Myocyte (in vitro differentiated cells): ENCODE measurements at regions not wholly inside any gene's neighbourhood (a gene's known extent, or its start where the extent isn't known, plus 50 kb on each side); places are given as distances from the start of the nearest gene placed in this dataset.
"Not testable (repeated sequence)": the region's sequence is repeated elsewhere in the genome, so short reads cannot be mapped to it uniquely, and the experiment has no call there.

ENCODE experiments used
- DNase-seq: peaks from one replicate; pipeline ENCODE4 v3.0.0-alpha.2; 2012; ENCODE audit warnings: low read depth

DNA sequence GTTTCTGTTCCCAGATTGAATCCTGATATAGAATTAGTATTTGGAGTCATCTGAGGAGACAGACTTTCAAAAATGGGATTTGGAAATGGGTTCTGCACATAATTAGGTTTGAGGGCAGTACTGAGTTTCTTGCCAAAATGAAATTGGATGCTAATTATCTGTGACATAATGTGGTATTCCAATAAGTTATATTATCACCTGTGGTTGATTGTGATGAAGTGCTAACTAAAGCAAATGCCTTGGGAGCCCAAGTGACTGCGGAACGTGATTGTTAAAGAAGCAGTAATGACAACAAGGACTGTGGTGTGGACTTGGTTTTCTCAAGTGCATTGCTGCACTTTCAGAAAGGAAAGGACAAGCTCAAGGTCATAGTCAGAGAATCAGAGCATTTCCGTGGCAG, 337.0 kb downstream of the IPO8 start:
- DNase-seq: no peak

DNA sequence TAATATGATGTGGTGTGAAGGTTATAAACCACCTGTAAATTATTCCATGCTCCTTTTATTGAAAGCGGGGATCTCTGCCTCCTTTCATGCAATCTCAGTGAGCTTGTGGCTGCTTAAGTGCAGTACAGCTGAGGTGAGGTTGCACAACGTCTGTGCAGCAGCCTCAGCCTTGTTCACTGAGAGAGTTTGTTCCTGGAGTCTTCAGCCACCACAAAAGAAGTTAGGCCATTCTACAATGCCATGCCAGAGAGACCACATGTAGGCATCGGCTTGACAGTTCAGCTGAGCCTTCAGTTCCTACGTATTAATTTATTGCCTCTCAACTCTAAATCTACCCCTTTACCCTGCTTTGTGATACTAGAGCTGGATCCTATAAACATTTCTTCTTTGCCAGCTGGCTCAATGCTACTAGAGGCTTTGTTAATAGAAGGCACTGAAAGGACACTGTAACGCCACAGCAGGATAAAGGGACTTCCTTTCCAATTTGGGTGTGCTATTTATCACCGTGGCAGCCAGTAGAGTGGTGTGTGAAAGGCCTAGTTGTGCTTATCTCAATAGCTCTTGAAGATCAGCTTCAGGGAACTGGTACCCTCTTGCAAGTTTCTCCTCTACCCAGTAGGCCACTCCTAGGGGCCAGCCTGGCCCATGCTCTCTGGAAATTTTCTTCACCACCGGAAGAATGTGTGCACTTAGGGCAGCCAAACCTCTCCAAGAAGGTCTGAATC, 337.7 kb downstream of the IPO8 start:
- DNase-seq: no peak

DNA sequence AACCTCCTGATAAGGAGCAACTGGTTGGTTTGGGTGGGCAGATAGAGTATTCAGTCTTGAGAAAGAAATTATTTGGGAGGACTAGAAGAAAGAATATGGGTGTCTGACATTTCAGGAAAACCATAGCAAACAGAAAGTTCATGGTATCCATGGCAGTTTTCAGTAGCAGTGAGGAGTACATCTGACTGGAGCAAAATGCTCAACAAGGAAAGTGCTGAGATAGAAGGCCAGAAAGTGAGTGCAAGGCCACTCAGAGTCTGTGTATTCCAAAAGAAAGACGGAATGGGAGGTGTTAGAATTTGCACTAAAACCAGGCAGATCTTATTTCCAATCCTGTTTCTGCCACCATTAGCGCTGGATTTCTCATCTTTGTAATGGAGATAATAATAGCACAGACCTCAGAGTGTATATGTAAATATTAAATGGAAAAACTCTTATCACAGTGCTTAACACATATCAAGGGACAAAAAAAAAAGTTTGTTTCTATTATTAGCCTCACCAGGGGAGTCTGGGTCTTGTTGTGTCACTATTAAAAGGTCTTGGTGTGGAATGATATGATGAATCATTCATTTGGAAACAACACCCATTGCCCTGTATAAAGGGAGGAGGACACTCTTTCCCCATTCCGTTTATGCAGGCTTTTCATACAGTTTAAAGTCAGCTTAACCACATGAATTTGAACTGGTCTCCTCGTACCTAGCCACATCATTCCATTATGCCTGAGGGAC, 349.8 kb downstream of the IPO8 start:
- peak; percentile 35 for DNase-seq

DNA sequence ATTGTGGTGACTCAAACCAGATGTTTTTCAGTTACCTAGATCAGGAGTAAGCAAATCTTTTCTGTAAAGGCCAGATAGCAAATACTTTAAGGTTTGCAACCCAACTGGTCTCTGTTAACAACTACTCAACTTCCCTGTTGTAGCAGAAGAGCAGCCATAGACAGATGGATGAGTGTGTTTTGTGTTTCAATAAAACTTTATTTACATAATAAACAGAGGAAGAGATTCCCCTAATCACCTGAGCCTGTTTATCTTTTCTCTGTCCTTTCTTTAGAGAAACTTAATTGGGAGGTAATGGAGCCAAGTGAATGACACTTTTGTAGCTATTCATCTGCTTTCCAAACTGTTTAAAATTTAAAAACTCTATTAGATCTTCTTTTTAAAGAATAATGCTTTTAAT, 365.1 kb downstream of the IPO8 start:
- no peak for DNase-seq

DNA sequence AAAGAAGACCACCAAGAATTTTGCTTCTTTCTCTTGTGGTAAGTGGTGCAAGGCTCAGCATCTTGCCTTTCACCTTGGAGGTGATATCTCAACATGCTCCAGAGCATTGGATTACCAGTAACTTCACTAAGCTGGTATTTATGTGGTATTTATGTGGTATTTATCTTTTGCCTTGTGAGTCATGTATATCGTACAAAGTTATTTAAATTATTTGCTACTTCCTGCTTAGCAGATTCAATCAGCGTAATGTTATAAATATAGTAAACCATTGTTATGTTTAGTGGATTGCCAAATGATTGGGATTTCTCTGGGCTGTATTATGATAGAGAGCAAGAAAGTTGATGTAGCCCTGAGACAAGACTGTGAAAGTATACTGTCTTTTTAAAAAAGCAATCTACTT, 366.4 kb downstream of the IPO8 start:
- DNase-seq: no peak

DNA sequence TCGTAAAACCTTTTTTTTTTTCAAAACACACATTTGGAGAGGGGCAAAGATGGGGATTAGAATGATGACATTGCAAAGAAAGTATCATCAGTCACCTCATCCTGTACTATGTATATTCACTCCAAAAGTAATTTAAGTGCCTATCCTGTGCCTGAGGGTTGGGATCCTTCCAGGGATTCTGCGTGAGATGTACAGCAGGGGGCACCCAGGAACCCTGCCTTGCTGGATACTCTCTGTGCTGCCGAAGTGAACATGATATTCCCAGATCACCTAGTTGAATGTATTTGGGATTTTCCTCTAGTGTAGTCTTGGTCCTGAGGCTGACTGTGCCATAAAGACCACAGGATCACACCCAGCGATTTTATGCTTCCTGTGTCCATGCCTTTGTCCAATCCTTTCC, 372.7 kb downstream of the IPO8 start:
- DNase-seq: no peak

DNA sequence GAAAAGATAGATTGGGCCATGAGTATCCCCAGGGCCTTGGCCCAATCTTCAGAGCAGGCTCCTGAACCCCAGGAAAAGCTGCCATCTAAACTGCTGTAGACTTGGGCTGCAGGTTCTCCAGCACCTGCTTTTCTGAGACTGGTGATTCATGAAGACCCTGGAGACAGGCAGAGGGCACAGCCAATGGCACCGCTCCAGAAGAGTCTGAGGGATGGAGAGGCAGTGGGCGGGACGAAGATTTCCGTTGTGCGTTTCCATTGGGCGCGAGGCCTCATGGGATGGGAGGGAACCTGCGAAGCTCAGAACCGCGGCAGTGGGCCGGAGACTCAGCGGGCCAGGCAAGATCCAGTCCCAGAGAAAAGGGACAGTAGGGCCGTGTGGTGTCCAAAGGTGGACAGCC, 375.1 kb downstream of the IPO8 start:
- no peak for DNase-seq

DNA sequence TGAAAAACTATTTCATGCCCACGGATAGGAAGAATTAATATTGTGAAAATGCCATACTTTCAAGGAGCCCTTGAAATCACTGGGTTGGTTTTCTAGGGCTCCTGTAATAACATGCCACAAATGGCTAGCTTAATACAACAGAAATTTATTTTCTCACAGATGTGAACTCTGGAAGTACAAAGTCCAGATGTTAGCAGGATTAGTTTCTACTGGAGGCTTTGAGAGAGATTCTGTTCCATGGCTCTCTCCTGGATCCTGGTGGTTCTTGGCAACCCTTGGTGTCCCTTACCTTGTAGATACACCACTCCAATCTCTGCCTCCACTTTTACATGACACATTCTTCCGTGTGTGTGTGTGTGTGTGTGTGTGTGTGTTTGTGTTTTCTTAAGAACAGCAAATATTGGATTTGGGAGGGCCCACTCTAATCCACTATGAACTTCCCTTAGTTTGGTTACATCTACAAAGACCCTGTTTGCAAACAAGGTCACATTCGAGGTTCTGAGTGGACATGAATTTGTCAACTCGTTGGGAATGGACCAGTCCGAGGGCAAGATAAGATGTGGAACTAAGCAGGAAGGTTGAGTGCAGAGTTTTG, 381.1 kb downstream of the IPO8 start:
- DNase-seq: no peak

DNA sequence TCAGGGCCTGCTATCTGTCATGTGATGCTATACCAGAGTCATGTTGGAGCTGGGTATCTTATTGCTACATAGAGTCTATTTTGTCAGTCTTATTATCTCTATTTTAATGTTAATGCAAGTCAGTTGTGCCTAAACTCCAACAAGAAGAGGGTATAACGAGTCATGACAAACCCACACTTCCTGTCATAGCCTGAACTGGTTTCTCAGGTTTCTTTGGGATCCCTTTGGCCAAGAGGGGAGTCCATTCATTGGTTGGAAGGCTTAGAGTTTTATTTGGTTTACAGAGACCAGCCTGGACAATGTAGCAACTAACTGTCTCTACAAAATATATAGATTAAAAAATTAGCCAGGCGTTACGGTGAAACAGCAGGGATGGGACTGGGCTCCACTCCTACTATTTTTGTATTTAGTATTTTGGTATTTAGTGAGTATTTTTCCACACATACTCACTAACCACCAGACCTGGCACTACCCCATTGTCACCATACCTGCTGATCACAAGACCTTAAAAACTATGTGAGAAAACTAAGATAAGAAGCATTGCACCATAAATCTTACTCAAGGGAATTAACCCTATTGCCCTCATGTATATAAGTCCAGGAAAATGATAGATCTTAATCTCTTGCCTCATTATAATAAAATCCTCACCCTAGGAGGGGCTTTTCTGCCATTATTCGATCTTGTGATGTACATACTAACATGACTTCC, 387.5 kb downstream of the IPO8 start:
- no peak for DNase-seq

DNA sequence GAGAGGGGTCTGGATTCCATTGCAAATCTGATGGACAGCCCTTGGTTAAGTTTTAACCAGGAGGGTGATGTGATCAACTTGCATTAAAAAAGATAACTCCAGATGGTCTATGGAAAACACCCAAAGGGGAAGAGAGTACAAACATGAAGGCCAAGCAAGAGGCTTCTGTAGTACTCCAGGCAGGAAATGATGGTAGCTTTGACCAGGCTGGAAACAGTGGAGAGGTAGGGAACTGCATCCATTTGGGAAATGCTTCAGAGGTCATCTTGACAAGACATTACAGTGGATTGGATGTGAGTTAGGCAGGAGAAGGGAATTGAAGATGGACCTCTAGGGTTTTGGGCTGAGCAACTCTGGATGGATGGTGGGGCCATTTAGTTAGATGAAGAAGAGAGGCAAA, 391.1 kb downstream of the IPO8 start:
- no peak for DNase-seq

DNA sequence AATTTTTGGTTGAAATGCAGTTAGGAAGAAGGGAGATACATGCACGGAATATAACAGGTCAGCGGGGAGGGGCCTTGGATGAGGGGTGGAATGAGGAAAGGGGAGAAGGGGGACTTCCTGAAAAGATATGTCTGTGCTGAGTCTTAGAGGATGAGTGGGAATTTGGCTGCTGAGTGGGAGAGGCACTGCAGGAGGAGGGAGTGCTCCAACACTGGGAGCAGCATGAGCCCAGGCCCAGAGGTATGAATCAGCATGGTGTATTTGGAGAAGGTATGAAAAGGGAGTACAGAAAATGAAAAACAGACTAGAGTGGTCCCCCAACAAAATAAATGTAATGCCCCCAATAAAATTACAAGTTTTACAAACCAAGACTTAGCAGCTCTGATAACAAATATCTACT, 394.4 kb downstream of the IPO8 start:
- DNase-seq: no peak

DNA sequence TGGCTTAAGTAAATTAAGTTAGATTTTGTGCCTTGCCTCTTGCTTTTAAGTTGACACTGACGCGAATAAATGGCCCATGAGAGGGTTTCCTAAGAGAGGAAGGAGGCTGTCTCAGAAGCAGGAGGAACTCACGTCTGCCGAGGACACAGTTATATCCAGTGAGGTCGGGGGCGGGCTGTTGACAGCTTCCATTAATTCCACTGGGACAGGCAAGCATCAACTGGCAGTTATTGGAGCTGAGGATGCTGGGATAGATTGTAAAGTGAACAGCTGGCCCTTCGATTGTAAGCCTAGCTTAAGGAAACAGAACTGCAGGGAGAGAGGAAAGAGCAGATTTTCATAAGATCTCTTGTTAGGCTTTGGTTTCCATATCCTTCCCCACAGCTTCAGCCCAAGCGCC, 399.2 kb downstream of the IPO8 start:
- DNase-seq: peak; percentile 24

DNA sequence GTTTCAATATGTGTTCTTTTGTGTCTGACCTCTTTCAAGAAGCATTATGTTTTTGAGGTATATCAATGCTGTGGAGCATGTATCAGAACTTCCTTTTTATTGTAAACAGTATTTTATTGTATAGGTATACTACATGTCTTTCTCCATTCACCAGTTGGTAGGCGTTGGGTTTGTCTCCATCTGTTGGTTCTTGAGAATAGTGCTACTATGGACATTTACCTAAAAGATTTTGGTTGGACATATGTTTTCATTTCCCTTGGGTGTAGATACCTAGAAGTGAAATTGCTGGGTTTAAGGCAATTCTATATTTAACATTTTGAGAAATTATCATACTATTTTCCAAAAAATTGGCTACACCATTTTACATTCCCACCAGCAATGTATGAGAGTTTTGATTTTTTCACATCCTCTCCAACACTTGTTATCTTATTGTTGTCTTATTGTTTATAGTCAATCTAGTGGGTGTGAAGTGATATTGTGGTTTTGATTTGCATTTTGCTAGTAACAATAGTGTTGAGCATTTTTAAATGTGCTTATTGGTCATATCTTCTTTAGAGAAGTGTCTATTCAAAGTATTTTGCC, 409.2 kb downstream of the IPO8 start:
- DNase-seq: peak; percentile 42

DNA sequence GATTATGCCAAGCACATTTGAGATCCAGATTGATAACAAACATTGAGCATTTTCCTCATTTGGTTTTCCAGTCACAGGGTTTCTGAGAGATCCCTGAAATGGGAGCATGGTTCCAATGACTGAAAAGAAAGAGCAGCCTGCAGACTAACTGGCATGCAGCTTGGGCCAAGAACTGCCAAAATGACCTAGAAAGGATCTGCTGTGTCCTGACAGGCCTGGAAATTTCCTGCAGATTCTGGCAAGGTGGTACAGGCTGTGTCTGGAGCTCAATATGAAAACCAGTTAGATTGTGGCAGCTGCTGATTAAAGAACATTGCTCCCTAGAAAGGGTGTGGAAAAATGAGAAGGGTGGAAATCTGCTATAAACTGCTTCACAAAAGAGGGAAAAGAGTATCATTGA, 417.3 kb downstream of the IPO8 start:
- DNase-seq: no peak

DNA sequence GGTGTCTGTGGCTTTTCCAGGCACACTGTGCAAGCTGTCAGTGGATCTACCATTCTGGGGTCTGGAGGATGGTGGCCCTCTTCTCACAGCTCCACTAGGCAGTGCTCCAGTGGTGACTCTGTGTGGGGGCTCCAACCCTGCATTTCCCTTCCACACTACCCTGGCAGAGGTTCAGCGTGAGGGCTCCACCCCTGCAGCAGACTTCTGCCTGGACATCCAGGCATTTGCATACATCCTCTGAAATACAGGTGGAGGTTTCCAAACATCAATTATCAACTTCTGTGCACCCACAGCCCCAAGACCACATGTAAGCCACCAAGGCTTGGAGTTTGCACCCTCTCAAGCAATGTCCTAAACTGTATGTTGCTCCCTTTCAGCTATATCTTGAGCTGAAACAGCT, 423.2 kb downstream of the IPO8 start:
- DNase-seq: not testable (repeated sequence)

DNA sequence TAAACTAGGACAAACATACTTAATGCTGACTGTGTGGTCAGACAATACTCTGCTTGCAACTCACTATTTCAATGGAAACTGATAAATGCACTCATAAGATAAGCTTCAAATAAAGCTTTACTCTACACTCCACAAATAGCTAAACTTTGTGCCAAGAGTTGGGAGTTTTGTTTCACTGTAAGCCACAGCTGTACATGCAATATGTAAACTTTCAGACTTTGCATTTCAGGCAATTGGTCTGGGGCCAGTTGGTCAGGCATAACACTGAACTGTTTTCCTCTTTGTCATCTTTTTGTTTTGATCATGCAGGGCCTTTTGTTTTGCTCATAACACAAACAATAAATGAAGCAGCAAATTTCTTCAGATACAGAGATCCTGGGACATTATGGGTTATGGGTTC, 426.2 kb downstream of the IPO8 start:
- DNase-seq: no peak

DNA sequence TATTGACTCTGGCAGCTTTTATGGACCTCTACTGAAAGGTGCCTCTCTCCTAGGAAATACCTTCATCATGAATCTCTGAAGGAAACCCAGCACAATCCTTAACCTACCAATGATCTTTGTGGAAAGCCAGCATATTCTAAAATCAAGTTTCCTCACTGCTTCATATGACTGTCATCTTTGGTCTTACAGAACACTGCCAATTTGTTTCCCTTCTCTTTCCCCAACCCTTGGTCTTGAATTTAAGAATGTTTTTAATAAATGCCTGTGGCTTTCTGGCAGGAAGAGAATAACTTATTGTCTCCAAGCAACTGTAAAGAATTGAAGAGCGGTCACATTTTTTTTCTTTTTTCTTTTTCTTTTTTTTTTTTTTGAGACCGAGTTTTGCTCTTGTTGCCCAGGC, 427.6 kb downstream of the IPO8 start:
- peak; percentile 3 for DNase-seq

DNA sequence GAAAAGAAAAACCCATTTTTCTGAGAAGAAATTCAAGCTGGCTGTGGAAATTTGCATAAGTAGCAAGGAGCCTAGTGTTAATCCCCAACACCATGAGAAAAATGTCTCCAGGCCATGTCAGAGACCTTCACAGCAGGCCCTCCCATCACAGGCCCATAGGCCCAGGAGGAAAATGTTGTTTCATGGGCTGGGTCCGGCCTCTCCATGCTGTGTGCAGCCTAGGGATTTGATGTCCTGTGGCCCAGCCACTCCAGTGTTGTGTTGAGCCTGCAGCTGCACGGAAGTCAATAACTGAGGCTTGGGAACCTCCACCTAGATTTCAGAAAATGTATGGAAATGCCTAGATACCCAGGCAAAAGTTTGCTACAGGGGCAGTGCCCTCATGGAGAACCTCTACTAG, 432.2 kb downstream of the IPO8 start:
- no peak for DNase-seq

DNA sequence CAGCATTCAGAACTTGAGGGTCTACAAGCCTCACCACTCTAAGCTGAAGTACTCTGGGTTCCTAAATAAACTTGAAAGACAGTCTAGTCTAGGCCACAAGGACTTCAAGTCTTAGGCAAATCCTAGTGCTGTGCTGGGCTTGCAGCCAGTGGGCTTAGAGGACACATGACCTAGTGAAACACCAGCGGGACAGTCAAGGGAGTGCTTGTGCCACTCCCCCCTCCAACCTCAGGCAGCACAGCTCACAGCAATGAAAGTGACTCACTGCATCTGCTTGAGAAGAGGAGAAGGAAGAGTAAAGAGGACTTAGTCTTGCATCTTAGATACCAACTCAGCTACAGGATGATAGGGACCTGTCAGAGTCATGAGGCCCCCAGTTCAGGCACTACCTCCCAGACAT, 438.1 kb downstream of the IPO8 start:
- no peak for DNase-seq

DNA sequence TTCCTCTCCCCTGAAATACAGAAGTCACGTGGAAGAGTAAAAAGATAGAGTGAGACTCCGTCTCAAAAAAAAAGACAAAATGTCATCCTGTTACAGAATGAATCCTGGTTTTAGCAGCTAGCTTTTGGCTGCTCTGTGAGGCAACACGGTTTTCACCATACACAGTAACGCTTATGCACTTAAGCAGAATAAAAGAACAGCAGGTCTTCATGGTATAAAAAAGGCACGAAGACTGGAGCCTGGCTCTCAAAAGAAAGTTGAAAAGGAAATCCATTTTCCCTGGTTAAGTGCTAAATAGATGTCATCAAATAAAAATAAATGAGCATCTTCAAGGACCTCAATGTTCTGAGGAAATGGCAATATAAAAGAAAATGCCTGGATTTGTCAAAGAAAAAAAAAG, 444.1 kb downstream of the IPO8 start:
- no peak for DNase-seq

DNA sequence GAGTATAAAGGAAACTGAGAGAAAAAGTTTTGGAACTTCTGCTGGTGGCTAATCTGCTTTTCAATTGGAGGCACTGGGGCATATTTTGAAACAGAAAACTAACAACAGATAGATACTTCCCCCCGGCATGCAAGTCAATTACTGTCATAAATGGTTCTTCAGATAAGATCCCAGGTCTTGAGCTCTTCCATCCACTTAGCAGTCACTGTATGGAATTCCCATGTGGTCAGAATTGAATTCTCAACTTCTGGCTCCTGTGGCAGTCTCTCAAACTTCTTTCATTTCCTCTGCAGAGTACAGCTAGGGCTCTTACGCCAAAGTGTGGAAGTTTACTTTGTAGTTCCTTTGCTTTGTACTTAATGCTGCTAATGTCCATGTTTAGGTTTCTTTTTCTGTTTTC, 452.2 kb downstream of the IPO8 start:
- no peak for DNase-seq

DNA sequence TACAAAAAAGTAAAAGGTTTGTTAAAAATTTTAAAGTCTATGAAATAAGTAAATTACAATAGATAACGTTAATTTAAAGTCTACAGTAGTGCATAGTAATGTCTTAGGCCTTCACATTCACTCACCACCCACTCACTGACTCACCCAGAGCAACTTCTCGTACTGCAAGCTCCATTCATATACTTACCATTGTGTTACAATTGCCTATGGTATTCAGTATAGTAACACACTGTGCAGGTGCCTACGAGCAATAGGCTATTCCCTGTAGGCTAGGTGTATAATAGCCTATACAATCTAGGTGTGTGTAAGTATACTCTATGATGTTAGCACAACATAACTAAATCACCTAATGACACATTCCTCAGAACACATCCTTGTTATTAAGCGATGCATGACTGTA, 435.3 kb upstream of the TMTC1 start:
- DNase-seq: no peak
